Head of caudate nucleus (tissue), 42 donors: ENCODE measurements at regions not wholly inside any gene's neighbourhood (a gene's known extent, or its start where the extent isn't known, plus 50 kb on each side); places are given as distances from the start of the nearest gene placed in this dataset.
"Not testable (repeated sequence)": the region's sequence is repeated elsewhere in the genome, so short reads cannot be mapped to it uniquely, and the experiment has no call there.

Experiments
- DNase-seq, 42 donors: peaks; one replicate each; pipeline versions ENCODE4 v3.0.0 to v3.0.0-alpha.2; 2020 to 2021; ENCODE audit warnings: mixed read lengths in 7 of 42
- intact Hi-C: fragments of 100-400 bp; cut with DNase I; formaldehyde crosslinking; loops from one replicate; pipeline ENCODE4 v1.15.0; 2022

DNA sequence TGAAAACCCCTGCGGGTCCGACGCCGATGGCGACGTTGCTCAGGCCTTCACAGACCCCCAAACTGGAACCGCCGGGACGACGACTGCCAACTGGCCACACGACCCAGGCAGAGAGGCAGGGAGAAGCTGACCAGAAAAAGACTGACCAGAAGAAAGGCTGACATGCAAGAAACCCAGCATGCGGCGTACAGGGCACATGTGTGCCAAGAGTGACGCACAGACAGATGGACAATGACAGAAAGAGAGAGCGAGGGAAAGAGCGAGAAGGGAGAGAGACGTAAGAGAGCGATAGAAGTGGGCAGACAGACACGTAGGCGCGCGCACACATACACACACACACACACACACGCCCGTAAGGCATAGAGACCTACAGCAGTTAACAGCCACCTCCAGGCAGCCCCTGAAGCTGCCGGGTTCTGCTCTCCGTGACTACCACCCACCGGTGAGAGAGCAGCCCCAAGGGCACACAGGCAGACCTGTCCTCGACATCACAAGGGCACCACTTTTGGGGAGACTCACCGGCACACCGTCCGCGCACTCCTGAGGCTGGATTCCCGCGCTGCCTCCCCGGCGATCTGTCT, 67.2 kb upstream of the ZNF527 start:
- intact Hi-C loops = no loop called here
- peak in 5 of 42 donors; percentile 11 to 43 (median 21) for DNase-seq

DNA sequence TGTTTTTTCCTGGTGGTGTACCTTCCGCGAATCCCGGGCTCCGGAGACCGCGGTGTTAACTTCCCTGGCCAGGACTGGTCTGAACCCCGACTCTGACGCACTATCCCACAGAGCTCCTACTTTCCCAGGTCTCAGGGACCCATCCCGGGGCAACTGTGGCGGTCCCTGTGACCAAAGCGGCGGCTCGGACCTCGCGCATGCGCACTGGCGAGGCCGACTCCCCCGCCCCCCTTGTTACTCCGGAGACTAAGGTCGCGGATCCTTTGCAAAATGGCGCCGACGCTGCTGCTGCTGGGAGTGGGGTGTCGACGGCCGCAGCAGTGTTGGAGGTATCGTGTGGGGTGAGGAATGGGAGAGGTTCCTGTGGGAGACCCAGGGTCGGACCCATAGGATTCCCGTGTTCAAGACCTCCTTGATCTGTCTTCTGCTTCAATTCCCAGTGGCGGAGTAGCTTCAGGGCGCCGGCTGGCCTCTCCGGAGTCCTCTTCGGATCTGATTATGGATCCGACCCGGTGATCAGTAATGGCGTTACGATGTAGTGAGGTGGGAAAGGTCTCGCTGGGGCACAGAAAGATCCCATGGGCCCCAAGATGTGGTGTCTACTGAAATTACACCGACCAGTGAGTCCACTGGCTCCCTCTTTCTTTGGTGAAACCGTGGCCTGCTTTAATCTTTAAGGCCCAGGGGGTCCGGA, 66.6 kb upstream of the ZNF527 start:
- intact Hi-C loops = no loop called here
- peak; percentile 24 to 90 (median 74) for DNase-seq

DNA sequence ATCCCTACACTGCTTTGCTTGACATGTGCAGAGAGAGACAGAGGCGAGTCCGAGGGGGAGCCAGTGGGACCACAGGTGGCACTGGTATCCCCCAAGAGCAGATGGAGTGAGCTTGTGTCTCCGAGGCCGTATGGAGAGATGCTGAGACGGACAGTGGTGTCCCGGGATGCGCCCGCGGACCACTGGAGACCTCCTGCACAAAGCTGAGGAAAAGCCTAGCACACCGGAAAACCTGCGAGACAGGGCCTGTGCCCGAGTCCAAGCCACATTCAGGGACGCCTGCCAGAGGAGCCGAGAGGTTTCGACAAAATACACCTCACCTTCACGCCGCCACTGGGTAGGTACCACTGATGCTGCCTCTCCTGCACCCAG, 66.0 kb upstream of the ZNF527 start:
- intact Hi-C loops = no loop called here
- no peak for DNase-seq

DNA sequence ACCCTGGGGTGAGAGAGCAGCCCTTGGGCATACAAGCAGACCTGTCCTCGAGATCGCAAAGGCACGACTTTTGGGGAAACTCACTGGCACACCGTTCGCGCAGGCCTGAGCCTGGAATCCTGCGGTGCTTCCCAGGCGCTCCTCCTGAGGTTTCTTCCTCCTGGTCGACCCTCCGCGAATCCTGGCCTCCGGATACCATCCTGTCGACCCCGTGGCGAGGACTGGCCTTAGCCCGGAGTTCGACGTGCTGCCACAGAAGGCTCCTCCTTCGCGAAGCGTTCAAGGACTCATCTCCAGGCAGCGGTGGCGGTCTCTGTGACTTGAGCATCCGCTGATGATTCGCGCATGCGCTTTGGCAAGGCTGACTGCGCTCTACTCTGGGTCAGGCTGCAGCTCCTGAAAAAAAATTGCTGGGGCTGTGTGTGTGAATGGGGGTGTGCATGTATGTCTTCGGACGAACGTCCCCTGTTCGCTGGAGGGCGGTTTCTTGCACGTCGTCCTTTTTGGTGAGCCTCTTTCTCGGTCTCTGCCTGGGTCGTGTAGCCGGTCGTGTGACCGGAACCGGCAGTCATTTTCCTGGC, 64.4 kb upstream of the ZNF527 start:
- DNase-seq = no peak
- intact Hi-C loops = no loop called here

DNA sequence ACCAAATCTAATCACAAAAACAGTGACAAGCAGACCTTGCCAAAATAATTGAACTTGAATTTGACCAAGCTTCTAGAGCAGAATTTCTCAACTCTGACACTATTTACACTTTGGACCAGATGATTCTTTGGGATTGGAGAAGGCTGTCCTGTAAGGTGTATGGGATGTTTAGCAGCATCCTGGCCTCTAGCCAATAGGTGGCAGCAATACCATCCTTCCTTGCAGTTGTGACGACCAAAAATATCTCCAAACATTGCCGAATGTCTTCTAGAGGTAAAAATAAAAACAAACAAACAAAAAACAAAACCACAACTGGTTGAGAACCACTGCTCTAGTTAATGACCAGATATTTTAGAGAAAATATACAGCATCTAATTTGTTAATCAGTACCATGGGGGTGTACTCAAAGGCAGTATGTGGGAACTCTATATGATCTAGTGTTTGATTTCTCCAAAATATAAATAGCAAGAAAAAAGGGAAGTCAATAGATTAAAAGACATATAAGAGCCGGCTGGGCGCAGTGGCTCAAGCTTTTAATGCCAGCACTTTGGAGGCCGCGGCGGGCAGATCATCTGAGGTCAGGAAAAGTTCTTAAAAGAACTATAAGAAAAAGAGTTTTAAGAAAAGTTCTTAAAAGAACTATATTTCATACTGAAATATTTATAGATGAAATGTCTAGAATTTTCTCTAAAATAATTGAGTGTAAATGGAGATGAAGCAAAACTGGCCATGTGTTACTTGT, 60.9 kb upstream of the ZNF527 start:
- peak in 9 of 42 donors; percentile 16 to 52 (median 31) for DNase-seq
- intact Hi-C loops = no loop called here

DNA sequence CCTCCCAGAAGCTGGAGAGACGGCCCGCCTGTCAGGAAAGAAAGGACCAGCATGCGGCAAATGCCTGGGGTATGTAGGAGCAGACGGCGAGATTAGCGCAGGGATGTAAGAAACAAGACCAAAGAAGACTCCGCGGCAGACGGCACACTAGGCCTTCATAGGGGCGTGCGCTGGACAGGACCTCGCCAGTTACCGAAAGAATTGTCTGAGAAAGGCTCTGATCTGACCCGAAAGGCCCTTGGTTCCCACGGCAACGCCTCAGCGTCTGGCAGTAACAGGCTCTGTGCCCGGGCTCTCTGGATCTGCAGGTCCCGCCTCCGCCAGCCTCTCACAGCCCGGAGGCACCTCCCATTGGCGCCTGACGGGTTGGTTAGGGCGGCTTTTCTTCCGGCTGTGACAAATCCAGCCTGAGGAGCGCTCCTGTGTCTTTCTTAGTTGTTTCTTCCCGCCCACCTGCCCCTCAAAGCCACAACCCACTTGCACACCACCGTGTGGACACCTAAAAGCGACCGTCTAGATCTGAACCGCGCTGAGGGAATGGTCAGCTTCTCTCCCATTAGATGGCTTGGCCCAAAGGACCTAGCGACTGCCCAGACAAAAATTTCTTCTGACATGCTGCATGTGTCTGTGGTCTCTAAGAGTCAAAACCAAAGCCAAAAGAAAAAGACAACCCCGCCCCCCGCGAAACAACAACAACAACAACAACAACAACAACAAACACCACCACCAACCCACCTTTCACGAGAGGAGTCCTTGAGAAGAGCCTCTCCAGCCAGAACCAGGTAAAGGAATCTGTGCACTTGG, 58.2 kb upstream of the ZNF527 start:
- intact Hi-C loops = not testable (repeated sequence)
- peak in 41 of 42 donors; percentile 36 to 88 (median 73) for DNase-seq

DNA sequence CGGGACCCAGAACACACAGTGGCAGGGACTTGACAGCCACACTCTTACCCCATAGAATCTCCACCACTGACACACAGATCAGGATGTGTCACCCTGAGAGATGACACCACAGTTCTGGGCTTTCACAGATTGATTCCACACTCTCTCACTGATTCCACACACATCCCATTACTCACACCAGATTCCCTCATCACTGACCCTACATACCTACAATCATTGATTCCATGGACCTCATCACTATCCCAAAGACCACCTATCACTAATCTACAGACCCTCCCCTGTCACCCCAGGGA, 57.6 kb upstream of the ZNF527 start:
- DNase-seq = no peak
- intact Hi-C loops = no loop called here

DNA sequence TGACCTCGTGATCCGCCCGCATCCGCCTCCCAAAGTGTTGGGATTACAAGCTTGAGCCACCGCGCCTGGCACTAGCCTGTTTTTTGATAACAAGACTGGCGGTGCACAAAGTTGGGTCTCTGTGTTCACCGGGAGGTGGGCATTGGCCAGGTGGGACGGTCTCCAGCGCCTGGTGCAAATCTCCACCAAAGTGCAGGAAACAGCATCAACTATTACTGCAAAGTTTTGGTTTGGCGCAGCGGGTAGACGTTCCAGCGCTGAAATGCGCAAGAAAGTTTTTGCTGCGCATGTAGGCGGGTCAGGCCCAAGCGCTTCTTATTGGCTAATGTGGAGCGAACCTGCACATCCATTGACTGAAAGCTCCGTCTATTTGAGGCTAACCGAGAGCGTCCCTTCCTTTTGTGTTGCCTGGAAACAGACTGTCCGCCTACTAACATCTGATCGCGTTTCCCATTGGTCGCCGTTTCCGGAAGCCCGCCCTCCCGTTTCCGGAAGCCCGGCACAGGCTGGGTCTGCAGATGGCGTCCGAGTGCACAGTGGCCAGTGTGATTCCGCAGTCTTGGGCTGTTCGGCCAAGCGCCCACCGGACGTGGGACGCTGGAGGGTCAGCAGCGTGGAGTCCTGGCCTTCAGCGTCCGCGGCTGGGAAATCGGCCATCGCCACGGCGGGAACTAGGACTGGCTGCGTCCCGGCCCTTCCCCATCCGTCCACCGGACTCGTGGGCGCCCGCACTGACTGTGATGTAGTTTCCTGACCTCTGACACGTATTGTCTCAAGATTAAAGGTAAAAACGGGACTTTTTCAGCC, 53.3 kb upstream of the ZNF527 start:
- DNase-seq = peak; percentile 95 to 100 (median 98)
- intact Hi-C loops = no loop called here

DNA sequence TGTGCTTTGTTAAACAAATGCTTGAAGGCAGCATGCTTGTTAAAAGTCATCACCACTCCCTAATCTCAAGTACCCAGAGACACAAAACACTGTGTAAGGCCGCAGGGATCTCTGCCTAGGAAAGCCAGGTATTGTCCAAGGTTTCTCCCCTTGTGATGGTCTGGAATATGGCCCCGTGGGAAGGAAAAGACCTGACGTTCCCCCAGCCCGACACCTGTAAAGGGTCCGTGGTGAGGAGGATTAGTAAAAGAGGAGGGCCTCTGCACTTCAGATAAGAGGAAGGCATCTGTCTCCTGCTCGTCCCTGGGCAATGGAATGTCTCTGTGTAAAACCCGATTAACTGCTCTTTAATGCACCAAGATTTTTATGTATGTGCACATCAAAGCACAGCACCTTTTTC, 49.9 kb upstream of the ZNF527 start:
- DNase-seq, intact Hi-C loops: not testable (repeated sequence)
